K562 (cell line): ENCODE measurements at regions not wholly inside any gene's neighbourhood (a gene's known extent, or its start where the extent isn't known, plus 50 kb on each side); places are given as distances from the start of the nearest gene placed in this dataset.

Source experiments
- ETV6 ChIP-seq, 3 experiments: fragments of 150-350 bp in 1 of 3; sonication (generic) in 1 of 3; formaldehyde crosslinking in 1 of 3; IDR thresholded peaks; 2 replicates each; pipeline versions ENCODE4 v1.6.1 to v1.8.0; 2014 to 2022; ENCODE audit warnings: borderline replicate concordance in 2 of 3, low read depth in 2 of 3, antibody characterized with exemption in 1 of 3, low read length in 1 of 3, mild to moderate bottlenecking in 1 of 3, missing genetic modification reagents in 1 of 3
- JUNB ChIP-seq: fragments of 450-650 bp; formaldehyde crosslinking; conservative IDR thresholded peaks from 2 replicates; pipeline ENCODE4 v1.4.0; 2020; ENCODE audit warnings: mild to moderate bottlenecking
- MTA2 ChIP-seq: fragments of 450-650 bp; IDR thresholded peaks from 2 replicates; pipeline ENCODE4 v1.6.1; 2016; ENCODE audit warnings: low read depth
- NFYB ChIP-seq: IDR thresholded peaks from 2 replicates; pipeline ENCODE4 v1.6.1; 2011; ENCODE audit warnings: mild to moderate bottlenecking, moderate library complexity; ENCODE audit not compliant: insufficient read length; ENCODE audit errors: extremely low read depth
- SMAD1 ChIP-seq: fragments of 150-350 bp; IDR thresholded peaks from 2 replicates; pipeline ENCODE4 v1.6.1; 2014; ENCODE audit warnings: low read length, low read depth; ENCODE audit not compliant: partially characterized antibody
- TF ChIP-seq, protein P1 (sequence below), 2 experiments: fragments of 450-650 bp in 1 of 2; IDR thresholded peaks; 2 replicates each; pipeline ENCODE4 v1.6.1; 2011 to 2017; ENCODE audit warnings: low read depth in 2 of 2, antibody characterized with exemption in 1 of 2, borderline replicate concordance in 1 of 2, low read length in 1 of 2, mild to moderate bottlenecking in 1 of 2, mixed read lengths in 1 of 2; ENCODE audit not compliant: control insufficient read depth in 1 of 2

DNA sequence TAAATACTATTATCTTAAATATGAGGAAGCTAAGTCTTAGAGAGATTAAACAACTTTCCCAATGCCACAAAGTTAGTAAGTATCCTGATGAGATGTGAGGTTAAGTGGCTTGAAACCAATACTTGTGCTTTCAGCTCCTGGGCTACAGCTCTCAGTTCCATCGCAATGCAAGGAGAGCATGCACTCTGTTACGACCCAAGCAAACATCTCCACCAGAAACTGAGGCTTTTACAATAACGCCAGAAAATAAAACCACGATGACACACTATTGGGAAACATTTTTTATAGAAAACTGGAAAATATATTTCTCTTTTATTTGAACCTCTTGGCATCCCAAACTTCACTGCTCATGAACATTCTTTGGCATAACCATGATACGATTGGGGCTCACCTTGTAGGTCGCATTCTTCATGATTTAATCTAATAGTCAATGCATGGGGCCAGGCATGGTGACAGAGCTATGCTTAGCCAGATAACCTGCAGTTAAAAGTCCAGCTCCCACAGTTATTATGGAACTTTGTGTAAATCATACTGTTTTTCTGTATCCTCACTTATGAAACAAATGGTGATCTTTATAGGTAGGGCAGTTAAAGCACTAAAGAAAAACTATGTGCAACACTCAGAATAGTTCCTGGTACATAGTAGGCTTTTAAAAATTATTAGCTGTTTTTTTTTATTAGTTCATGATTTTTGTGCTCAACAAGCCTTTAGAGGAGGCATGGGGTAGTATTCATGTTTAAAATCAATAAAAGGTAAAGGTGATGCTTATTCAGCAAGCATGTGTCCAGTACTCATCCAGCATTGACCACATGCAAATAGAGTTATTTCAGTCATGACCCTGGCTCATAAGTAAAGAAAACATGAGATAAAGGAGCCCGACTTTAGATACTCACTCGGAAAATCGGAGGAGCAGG, 238.3 kb upstream of the TRIB2 start:
- TF ChIP-seq ETV6 (IDR thresholded peaks at IDR 0.05; ENCODE audit: borderline replicate concordance in 1 of 2, low read depth in 2 of 2, low read length in 1 of 2) (no peak), ETV6 (CRISPR knock-in tag; IDR thresholded peaks at IDR 0.05; ENCODE audit: borderline replicate concordance) (no peak), JUNB (CRISPR knock-in tag) (no peak), NFYB (no peak), MTA2 (no peak), SMAD1 (no peak)
- TF ChIP-seq, protein P1, sequence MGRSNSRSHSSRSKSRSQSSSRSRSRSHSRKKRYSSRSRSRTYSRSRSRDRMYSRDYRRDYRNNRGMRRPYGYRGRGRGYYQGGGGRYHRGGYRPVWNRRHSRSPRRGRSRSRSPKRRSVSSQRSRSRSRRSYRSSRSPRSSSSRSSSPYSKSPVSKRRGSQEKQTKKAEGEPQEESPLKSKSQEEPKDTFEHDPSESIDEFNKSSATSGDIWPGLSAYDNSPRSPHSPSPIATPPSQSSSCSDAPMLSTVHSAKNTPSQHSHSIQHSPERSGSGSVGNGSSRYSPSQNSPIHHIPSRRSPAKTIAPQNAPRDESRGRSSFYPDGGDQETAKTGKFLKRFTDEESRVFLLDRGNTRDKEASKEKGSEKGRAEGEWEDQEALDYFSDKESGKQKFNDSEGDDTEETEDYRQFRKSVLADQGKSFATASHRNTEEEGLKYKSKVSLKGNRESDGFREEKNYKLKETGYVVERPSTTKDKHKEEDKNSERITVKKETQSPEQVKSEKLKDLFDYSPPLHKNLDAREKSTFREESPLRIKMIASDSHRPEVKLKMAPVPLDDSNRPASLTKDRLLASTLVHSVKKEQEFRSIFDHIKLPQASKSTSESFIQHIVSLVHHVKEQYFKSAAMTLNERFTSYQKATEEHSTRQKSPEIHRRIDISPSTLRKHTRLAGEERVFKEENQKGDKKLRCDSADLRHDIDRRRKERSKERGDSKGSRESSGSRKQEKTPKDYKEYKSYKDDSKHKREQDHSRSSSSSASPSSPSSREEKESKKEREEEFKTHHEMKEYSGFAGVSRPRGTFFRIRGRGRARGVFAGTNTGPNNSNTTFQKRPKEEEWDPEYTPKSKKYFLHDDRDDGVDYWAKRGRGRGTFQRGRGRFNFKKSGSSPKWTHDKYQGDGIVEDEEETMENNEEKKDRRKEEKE (IDR thresholded peaks at IDR 0.05; ENCODE audit: borderline replicate concordance in 1 of 2, control insufficient read depth in 1 of 2, low read depth in 2 of 2, low read length in 1 of 2), result no peak
